ENCODE measurements at regions not wholly inside any gene's neighbourhood (a gene's known extent, or its start where the extent isn't known, plus 50 kb on each side); places are given as distances from the start of the nearest gene placed in this dataset.
"Not testable (repeated sequence)": the region's sequence is repeated elsewhere in the genome, so short reads cannot be mapped to it uniquely, and the experiment has no call there.

- no peak for DNase-seq (ENCODE audit: low spot score in 2 of 2)
- no peaks in the 10 kb centered on the region for H3K9me3 ChIP-seq
- no peaks in the 10 kb centered on the region for H3K4me1 ChIP-seq
- no peaks in the 10 kb centered on the region for H3K36me3 ChIP-seq (replicated peaks)
- in situ Hi-C loops (cut with MboI; ENCODE audit: low sequenced_read_pairs): no loop called here
- no peak overlapping the region for H3K4me3 ChIP-seq
- no peaks in the 10 kb centered on the region for H3K27me3 ChIP-seq (ENCODE audit: low read depth)
Measured at GRCh38 chr1:14168326-14169063, 430.0 kb upstream of the KAZN start.

DNA sequence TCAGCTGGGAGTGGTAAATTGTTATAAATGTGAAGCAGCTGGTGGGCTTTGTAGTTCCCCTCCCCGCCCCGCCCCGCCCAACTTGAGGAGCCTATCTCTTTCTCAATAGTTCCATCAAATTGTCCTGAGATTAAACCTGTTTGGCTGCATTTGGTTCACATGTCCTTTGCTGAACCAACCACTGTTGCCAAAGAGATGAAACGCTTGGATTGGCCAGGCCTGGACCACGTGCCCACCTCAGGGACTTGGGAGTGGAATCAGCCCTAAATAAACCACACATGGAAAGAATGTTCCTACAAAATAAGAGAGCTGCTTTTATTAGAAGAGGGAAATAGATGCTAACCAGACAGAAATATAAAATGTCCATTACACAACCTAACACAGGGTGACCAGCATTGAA is 424.9 kb upstream of the KAZN start:
- H3K27me3 ChIP-seq (ENCODE audit: low read depth): no peaks in the 10 kb centered on the region
- no peaks in the 10 kb centered on the region for H3K9me3 ChIP-seq
- no peak overlapping the region for H3K4me3 ChIP-seq
- H3K4me1 ChIP-seq: no peaks in the 10 kb centered on the region
- no peaks in the 10 kb centered on the region for H3K36me3 ChIP-seq (replicated peaks)
- in situ Hi-C loops (cut with MboI; ENCODE audit: low sequenced_read_pairs): no loop called here
- DNase-seq (ENCODE audit: low spot score in 2 of 2): no peak

GRCh38 chr1:14177866-14178265 is 420.6 kb upstream of the KAZN start:
- H3K9me3 ChIP-seq; H3K4me1 ChIP-seq; DNase-seq (ENCODE audit: low spot score in 2 of 2); in situ Hi-C loops (cut with MboI; ENCODE audit: low sequenced_read_pairs); H3K36me3 ChIP-seq (replicated peaks); H3K4me3 ChIP-seq: not testable (repeated sequence)
- peaks cover 19% of the 10 kb centered on the region; the same call in 1 of the 2 replicates for H3K27me3 ChIP-seq (ENCODE audit: low read depth)

- H3K4me1 ChIP-seq: no peaks in the 10 kb centered on the region
- no peaks in the 10 kb centered on the region for H3K36me3 ChIP-seq (replicated peaks)
- no peak for DNase-seq (ENCODE audit: low spot score in 2 of 2)
- H3K9me3 ChIP-seq: no peaks in the 10 kb centered on the region
- in situ Hi-C loops (cut with MboI; ENCODE audit: low sequenced_read_pairs): no loop called here
- no peak overlapping the region for H3K4me3 ChIP-seq
- H3K27me3 ChIP-seq (ENCODE audit: low read depth): peaks cover 22% of the 10 kb centered on the region
Measured at GRCh38 chr1:14180738-14181137, 417.7 kb upstream of the KAZN start.

DNA sequence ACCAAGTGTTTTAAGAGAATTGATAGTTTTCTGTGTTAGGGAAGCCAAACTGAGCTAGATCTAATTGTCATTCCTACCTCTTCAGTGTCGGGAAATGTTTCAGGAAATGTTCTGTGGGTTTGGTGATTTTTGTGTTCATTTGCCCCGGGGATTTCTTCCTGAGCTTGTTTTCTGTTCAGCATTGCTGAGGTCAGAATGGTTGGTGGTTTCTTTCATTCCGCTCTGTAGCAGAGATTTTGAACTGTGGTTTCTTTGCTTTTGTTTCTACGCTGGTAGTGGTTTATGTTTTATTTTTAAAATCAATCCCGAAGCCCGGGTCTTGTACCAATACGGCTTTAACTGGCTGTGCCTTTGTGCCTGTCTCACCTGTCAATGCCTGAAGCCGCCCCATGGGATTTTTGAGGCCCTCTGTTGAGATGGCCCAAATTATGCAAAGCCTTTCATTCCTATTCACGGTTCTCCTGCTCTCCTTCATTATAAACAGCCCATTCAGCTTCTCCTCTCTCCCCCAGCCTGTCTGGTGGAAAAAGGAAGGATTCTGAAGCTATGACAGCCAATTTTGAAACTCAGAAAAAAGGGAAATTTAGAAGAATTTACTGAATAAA is 417.2 kb upstream of the KAZN start:
- no peak for DNase-seq (ENCODE audit: low spot score in 2 of 2)
- Histone ChIP-seq H3K27me3 (ENCODE audit: low read depth) (peaks cover 27% of the 10 kb centered on the region), H3K4me1 (no peaks in the 10 kb centered on the region), H3K9me3 (no peaks in the 10 kb centered on the region), H3K4me3 (no peak overlapping the region), H3K36me3 (replicated peaks) (no peaks in the 10 kb centered on the region)
- in situ Hi-C loops (cut with MboI; ENCODE audit: low sequenced_read_pairs): no loop called here

GRCh38 chr1:14182856-14183255 is 415.6 kb upstream of the KAZN start:
- no peak for DNase-seq (ENCODE audit: low spot score in 2 of 2)
- Histone ChIP-seq H3K9me3 (no peaks in the 10 kb centered on the region), H3K27me3 (ENCODE audit: low read depth) (peaks cover 27% of the 10 kb centered on the region), H3K4me3 (no peak overlapping the region), H3K36me3 (replicated peaks) (no peaks in the 10 kb centered on the region), H3K4me1 (no peaks in the 10 kb centered on the region)
- in situ Hi-C loops (cut with MboI; ENCODE audit: low sequenced_read_pairs): no loop called here

GRCh38 chr1:14183329-14183728 is 415.2 kb upstream of the KAZN start:
- in situ Hi-C loops (cut with MboI; ENCODE audit: low sequenced_read_pairs): no loop called here
- no peaks in the 10 kb centered on the region for H3K4me1 ChIP-seq
- H3K36me3 ChIP-seq (replicated peaks): no peaks in the 10 kb centered on the region
- peaks cover 27% of the 10 kb centered on the region for H3K27me3 ChIP-seq (ENCODE audit: low read depth)
- H3K4me3 ChIP-seq: no peak overlapping the region
- DNase-seq (ENCODE audit: low spot score in 2 of 2): no peak
- H3K9me3 ChIP-seq: no peaks in the 10 kb centered on the region

DNA sequence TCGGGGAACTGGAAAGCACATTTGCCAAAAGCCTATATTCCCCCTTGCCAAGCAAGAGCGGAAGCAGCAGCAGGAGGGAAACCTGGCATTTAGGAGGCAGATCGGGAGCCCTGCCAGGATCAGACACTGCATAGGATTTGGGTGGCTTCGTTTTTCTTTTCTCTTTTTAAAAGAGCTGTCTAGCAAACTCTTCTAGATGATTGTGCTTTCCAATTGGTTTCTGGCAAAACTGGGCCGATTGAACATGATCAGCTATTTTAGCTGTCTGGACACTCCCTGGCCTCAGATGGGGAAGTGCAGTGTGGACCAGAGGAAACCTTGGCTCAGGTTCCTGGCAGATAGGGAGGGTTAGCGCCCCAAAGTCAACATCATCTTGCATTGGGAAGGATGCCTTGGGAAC is 414.0 kb upstream of the KAZN start:
- H3K36me3 ChIP-seq (replicated peaks): no peaks in the 10 kb centered on the region
- DNase-seq (ENCODE audit: low spot score in 2 of 2): no peak
- H3K27me3 ChIP-seq (ENCODE audit: low read depth): peaks cover 27% of the 10 kb centered on the region
- no peak overlapping the region for H3K4me3 ChIP-seq
- in situ Hi-C loops (cut with MboI; ENCODE audit: low sequenced_read_pairs): no loop called here
- H3K9me3 ChIP-seq: no peaks in the 10 kb centered on the region
- H3K4me1 ChIP-seq: no peaks in the 10 kb centered on the region

DNA sequence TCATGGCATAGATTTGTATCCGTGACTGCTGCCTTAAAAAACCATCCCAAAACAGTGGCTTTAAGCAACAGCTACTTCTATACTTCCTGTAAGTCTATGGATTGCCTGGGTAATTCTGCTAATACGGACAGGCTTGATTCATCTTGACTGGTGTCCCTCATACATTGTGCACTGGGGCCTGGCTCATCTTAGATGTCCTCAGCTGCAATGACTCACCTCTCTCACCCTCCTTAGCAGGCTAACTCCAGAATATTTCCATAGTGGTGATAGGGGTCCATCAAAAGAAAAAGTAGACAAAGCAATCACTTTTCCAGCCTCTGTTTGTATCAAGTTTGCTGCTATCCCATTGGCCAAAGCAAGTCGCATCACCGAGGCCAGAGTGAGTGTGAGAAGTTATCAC is 409.1 kb upstream of the KAZN start:
- no peaks in the 10 kb centered on the region for H3K9me3 ChIP-seq
- no peaks in the 10 kb centered on the region for H3K36me3 ChIP-seq (replicated peaks)
- no peak for DNase-seq (ENCODE audit: low spot score in 2 of 2)
- no peaks in the 10 kb centered on the region for H3K4me1 ChIP-seq
- H3K4me3 ChIP-seq: no peak overlapping the region
- peaks cover 8% of the 10 kb centered on the region; the same call in 1 of the 2 replicates for H3K27me3 ChIP-seq (ENCODE audit: low read depth)
- in situ Hi-C loops (cut with MboI; ENCODE audit: low sequenced_read_pairs): no loop called here

GRCh38 chr1:14190508-14190907 is 408.0 kb upstream of the KAZN start:
- Histone ChIP-seq H3K36me3 (replicated peaks) (no peaks in the 10 kb centered on the region), H3K4me1 (no peaks in the 10 kb centered on the region), H3K4me3 (no peak overlapping the region), H3K27me3 (ENCODE audit: low read depth) (peaks cover 7% of the 10 kb centered on the region; the same call in 1 of the 2 replicates), H3K9me3 (no peaks in the 10 kb centered on the region)
- no peak for DNase-seq (ENCODE audit: low spot score in 2 of 2)
- in situ Hi-C loops (cut with MboI; ENCODE audit: low sequenced_read_pairs): no loop called here

- no peaks in the 10 kb centered on the region for H3K36me3 ChIP-seq (replicated peaks)
- H3K4me3 ChIP-seq: no peak overlapping the region
- DNase-seq (ENCODE audit: low spot score in 2 of 2): no peak
- H3K4me1 ChIP-seq: no peaks in the 10 kb centered on the region
- no peaks in the 10 kb centered on the region for H3K9me3 ChIP-seq
- in situ Hi-C loops (cut with MboI; ENCODE audit: low sequenced_read_pairs): no loop called here
- no peaks in the 10 kb centered on the region for H3K27me3 ChIP-seq (ENCODE audit: low read depth)
Measured at GRCh38 chr1:14194511-14194910, 404.0 kb upstream of the KAZN start.

DNA sequence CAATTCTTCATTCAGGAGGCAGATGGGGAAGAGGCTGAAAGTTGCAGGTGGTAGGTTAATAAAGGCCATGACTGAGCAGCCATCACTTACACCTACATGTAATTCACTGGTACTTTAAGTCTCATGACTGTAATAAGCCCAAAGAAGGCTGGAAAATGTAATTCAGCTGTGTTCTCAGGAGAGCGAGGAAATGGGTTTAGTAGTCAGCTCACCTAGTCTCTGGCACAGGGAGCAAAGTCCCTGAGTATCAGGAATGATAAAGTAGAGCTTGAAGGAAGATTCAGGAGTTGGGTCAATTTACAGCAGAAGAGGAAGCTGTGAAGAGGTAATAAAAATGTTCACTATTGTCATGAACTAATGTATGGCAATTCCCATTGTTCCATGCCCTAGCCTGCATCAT is 393.4 kb upstream of the KAZN start:
- no peak for DNase-seq (ENCODE audit: low spot score in 2 of 2)
- Histone ChIP-seq H3K4me3 (no peak overlapping the region), H3K27me3 (ENCODE audit: low read depth) (no peaks in the 10 kb centered on the region), H3K4me1 (no peaks in the 10 kb centered on the region), H3K36me3 (replicated peaks) (no peaks in the 10 kb centered on the region), H3K9me3 (no peaks in the 10 kb centered on the region)
- in situ Hi-C loops (cut with MboI; ENCODE audit: low sequenced_read_pairs): no loop called here

DNA sequence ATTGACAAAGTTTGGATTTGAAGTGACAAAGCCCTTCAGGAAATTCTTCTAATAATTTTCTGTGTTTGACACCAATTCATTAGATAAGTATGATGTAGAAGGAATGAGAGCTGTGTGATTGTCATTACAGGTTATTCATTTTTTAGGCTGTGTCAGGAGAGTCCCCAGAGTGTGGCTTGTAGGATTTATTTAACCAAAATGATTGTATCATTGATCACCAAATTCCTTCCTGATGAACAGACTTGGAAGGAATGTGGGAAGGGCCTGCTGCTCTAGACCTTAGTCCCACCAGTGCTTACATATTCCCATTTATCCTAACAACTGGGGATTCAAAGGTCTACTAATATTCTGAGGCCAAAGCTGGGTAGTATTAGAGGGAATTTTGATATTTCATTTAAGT is 383.3 kb upstream of the KAZN start:
- in situ Hi-C loops (cut with MboI; ENCODE audit: low sequenced_read_pairs): no loop called here
- Histone ChIP-seq H3K27me3 (ENCODE audit: low read depth) (no peaks in the 10 kb centered on the region), H3K36me3 (replicated peaks) (no peaks in the 10 kb centered on the region), H3K4me3 (no peak overlapping the region), H3K4me1 (no peaks in the 10 kb centered on the region), H3K9me3 (no peaks in the 10 kb centered on the region)
- no peak for DNase-seq (ENCODE audit: low spot score in 2 of 2)

DNA sequence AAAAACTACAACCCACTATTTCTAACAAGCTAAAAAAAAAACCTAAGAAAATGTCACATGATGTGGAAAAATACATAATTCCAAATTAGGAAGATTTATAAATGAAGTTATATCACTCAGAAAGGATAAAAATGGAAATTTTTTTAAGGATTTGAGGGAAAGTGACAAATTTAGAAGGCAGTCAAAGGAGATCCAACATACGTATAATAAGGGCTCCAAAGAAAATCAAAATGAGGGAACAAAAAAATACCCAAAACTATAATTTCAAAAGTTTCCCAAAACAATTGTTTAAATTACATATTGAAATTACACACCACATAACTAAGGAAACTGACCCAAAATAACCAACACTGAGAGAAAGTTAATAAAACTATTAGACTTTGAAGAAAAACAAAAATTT is 381.1 kb upstream of the KAZN start:
- in situ Hi-C loops (cut with MboI; ENCODE audit: low sequenced_read_pairs): no loop called here
- Histone ChIP-seq H3K4me1 (no peaks in the 10 kb centered on the region), H3K27me3 (ENCODE audit: low read depth) (no peaks in the 10 kb centered on the region; the same call in 1 of the 2 replicates), H3K9me3 (no peaks in the 10 kb centered on the region), H3K4me3 (no peak overlapping the region), H3K36me3 (replicated peaks) (no peaks in the 10 kb centered on the region)
- DNase-seq (ENCODE audit: low spot score in 2 of 2): no peak

Data from HAP-1 (cell line).